GM20000 (cell line): ENCODE measurements at regions not wholly inside any gene's neighbourhood (a gene's known extent, or its start where the extent isn't known, plus 50 kb on each side); places are given as distances from the start of the nearest gene placed in this dataset.

Experiments
- DNase-seq: peaks from one replicate; pipeline ENCODE4 v3.0.0; 2012; ENCODE audit warnings: low spot score
- TF ChIP-seq, protein P1 (sequence below): IDR thresholded peaks from 2 replicates; pipeline ENCODE4 v1.5.1; 2012; ENCODE audit warnings: mild to moderate bottlenecking, control low read depth; ENCODE audit errors: extremely low read depth, missing control alignments

DNA sequence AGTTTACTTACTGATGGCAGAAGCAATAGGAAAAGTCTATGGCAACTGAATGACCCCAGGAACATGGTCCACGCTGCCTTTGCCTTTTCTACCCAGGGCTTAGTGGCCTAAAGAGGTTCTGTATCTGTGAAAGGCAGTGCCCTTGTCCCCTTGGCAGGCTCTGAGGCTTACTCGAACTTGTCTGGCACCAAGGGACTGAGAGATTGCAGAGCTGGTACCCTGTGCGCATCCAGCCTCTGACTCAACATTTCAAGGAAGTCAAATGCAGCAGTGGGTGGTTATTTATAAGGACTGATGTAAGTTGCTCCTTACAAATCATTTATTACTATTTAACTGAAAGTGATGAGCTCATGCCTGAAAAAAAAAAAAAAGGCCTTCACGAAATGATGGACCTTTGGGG is 299.9 kb upstream of the MYOCD start:
- TF ChIP-seq, protein P1, sequence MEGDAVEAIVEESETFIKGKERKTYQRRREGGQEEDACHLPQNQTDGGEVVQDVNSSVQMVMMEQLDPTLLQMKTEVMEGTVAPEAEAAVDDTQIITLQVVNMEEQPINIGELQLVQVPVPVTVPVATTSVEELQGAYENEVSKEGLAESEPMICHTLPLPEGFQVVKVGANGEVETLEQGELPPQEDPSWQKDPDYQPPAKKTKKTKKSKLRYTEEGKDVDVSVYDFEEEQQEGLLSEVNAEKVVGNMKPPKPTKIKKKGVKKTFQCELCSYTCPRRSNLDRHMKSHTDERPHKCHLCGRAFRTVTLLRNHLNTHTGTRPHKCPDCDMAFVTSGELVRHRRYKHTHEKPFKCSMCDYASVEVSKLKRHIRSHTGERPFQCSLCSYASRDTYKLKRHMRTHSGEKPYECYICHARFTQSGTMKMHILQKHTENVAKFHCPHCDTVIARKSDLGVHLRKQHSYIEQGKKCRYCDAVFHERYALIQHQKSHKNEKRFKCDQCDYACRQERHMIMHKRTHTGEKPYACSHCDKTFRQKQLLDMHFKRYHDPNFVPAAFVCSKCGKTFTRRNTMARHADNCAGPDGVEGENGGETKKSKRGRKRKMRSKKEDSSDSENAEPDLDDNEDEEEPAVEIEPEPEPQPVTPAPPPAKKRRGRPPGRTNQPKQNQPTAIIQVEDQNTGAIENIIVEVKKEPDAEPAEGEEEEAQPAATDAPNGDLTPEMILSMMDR = no peak

DNA sequence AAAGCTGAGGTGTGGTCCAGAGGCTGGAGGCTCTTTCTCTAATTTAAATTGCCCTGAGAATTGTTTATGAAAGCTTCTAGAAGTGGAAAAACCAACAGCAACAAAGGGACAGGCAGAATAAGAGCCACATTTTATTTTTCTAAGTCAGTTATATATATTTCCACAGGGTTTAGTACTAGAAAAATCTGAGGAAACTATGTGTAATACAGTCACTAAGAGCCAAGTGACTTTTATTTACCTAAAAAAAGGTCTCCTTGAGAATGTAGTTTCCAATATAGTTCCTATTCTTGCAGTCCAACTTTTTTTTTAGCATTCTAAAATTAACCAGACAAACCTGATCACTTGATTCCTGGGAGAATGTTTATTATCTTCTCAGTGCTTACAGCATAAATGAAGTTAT is 296.6 kb upstream of the MYOCD start:
- TF ChIP-seq, protein P1 = no peak
- no peak for DNase-seq

More for the DNA sequence above, 299.9 kb upstream of the MYOCD start:
- DNase-seq = no peak

DNA sequence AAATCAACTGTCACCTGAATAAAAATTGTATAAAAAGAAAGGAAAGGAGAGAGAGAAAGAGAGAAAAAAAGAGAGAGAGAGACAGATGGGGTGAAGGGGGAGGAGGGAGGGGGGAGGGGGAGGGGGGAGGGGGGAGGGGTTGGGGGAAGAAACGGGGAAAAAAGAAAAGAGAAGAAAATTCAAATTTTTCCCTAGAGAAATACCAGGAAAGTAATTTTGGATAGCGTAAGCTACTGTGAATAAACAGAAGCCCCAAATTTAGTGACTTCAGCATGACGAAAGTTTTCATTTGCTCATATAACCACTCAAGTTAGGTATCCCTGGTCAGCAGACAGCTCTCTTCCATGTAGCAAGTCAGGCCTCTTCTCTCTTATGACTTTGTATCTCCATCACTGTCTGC is 289.4 kb upstream of the MYOCD start:
- no peak for DNase-seq
- TF ChIP-seq, protein P1 = no peak

DNA sequence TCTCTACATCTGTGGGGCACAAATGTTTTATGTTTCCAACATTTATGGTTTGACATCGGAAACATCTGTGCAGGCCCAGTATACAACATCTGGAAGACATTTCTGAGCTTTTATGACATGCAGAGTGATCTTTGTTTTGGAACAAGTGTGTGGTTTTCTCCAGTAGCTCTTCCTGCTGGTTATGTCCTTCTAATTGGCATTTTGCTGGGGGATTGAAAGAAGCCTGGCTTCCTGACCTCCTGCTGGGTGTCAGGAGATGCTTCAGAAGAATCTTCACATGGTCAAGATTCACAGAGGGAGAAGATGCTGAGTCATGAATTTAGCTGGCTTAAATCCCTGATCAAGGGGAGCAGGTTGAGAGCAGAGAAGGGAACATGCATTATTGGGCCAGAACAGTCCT is 279.5 kb upstream of the MYOCD start:
- TF ChIP-seq, protein P1 = no peak
- no peak for DNase-seq

DNA sequence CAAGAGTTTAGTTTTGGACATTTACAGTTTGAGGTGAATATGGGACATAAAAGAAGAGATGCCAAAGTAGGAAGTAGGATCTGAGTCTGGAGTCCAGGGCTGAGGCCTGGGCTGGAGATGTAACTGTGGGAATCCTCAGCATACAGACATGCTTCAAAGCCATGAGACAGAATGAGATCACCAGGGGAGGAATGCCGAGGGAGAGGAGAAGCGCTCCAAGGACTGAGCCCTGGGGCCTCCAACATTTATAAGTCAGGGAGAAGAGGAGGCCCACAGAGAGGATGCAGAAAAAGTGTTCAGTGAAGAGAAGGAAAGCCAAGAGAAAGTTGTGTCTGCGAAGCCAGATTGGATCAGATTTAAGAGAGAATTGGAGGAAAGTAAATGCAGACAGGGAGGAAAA is 277.5 kb upstream of the MYOCD start:
- DNase-seq = no peak
- TF ChIP-seq, protein P1 = no peak

DNA sequence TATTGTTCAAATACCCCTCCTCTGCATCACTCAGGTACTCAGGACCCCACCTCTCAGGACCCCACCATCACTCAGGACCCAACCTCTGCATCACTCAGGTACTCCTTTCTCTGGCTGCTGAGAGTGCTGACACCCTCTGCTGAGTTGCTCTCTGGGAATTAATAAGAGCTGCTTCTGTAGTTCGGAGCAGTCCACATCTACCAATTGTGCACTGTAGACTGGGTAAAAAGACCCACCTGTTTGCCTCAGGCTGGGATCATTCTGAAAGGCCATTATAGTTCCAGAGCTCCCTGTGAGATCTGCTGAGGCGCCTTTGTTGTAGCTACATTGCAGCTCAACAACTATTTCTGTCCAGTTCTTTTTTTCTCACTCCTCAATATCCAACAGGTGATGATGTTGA is 276.3 kb upstream of the MYOCD start:
- no peak for DNase-seq
- TF ChIP-seq, protein P1 = no peak

DNA sequence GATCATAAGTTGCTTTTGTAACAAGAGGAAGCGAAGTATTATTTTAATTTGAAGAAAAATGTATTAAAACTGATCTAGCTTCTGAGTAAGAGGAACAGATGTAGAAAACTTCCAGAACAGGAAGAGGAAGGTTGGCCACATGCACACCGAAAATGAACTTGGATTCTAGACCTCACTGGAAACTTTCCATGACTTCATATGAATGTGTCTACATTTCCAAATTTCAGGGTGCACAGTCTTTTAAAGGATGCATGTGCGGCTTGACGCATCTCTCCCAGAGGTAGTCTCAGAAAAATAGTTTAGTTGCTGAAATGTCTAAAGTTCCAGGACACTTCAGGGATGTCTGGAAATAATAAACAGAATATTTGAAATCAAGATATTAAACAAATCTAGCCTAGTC is 275.1 kb upstream of the MYOCD start:
- no peak for DNase-seq
- TF ChIP-seq, protein P1 = no peak
